ENCODE measurements at regions not wholly inside any gene's neighbourhood (a gene's known extent, or its start where the extent isn't known, plus 50 kb on each side); places are given as distances from the start of the nearest gene placed in this dataset.

GRCh38 chr1:109818988-109819764 lies 55.5 kb upstream of the EPS8L3 start:
- DNase-seq (ENCODE audit: extremely low read depth, low read depth): no peak
- no peak for TF ChIP-seq CTCF (IDR thresholded peaks at IDR 0.05; ENCODE audit: low read depth, low read length)

- DNase-seq (ENCODE audit: extremely low read depth, low read depth): no peak
- TF ChIP-seq CTCF (IDR thresholded peaks at IDR 0.05; ENCODE audit: low read depth, low read length): no peak
These were observed 54.7 kb upstream of the EPS8L3 start for GRCh38 chr1:109818271-109818987.

- no peak for DNase-seq (ENCODE audit: extremely low read depth, low read depth)
- TF ChIP-seq CTCF (IDR thresholded peaks at IDR 0.05; ENCODE audit: low read depth, low read length): no peak
These were observed 54.2 kb upstream of the EPS8L3 start for GRCh38 chr1:109817881-109818270.

- TF ChIP-seq CTCF (IDR thresholded peaks at IDR 0.05; ENCODE audit: low read depth, low read length): no peak
- no peak for DNase-seq (ENCODE audit: extremely low read depth, low read depth)
These were observed 53.3 kb upstream of the EPS8L3 start for GRCh38 chr1:109816975-109817535.

- TF ChIP-seq CTCF (IDR thresholded peaks at IDR 0.05; ENCODE audit: low read depth, low read length): no peak
These were observed 52.6 kb upstream of the EPS8L3 start for GRCh38 chr1:109816175-109816811.

GRCh38 chr1:109815809-109816174 lies 52.1 kb upstream of the EPS8L3 start:
- no peak for TF ChIP-seq CTCF (IDR thresholded peaks at IDR 0.05; ENCODE audit: low read depth, low read length)
- no peak for DNase-seq (ENCODE audit: extremely low read depth, low read depth)

More at GRCh38 chr1:109816175-109816811, 52.6 kb upstream of the EPS8L3 start:
- DNase-seq (ENCODE audit: extremely low read depth, low read depth): no peak
